T-helper 1 cell treated with Interleukin-12 subunit alpha and Interleukin-12 subunit beta and Interleukin-4 antibody, amounts not matched to agents 30 ng/mL and 1 ng/mL, for 36 hours (primary cell): ENCODE measurements at regions not wholly inside any gene's neighbourhood (a gene's known extent, or its start where the extent isn't known, plus 50 kb on each side); places are given as distances from the start of the nearest gene placed in this dataset.

ENCODE experiments used
- intact Hi-C: fragments of 100-400 bp; cut with micrococcal nuclease; formaldehyde crosslinking; loops from one replicate; pipeline ENCODE4 v1.15.1; 2024

- intact Hi-C loops: loop anchor here (10.0 kb wide), 1 partner anchor 341 kb away; no protein-coding TSS in a partner anchor
Measured at GRCh38 chr7:17645500-17645899, 294.8 kb downstream of the SNX13 start.

- intact Hi-C loops: loop anchor here (10.0 kb wide), 1 partner anchor 342 kb away; no protein-coding TSS in a partner anchor
Measured at GRCh38 chr7:17646253-17646956, 293.9 kb downstream of the SNX13 start.

- intact Hi-C loops: no loop called here
Measured at GRCh38 chr7:17651341-17651740, 289.0 kb downstream of the SNX13 start.

- intact Hi-C loops: no loop called here
Measured at GRCh38 chr7:17651863-17652385, 288.4 kb downstream of the SNX13 start.

GRCh38 chr7:17654940-17655339 is 285.4 kb downstream of the SNX13 start:
- intact Hi-C loops: no loop called here

DNA sequence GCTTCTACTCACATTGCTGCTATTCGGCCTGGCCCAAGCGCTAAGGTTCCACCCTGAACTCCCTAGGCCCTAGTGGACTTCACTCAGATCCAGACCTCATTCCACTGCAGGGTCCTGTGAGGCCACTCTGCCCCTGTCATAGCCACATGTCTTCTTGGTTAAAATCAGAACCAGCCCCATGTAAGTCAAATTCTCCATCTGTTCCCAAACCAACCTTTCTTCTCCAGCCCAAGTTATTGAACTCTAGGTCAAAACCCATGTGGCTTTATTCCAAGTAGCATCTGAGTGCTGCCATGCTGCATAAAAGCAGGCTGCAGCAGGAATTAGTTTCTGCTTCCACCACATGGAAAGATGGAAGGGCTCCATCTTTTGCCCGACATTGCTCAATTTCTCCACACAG is 281.2 kb downstream of the SNX13 start:
- intact Hi-C loops: no loop called here

DNA sequence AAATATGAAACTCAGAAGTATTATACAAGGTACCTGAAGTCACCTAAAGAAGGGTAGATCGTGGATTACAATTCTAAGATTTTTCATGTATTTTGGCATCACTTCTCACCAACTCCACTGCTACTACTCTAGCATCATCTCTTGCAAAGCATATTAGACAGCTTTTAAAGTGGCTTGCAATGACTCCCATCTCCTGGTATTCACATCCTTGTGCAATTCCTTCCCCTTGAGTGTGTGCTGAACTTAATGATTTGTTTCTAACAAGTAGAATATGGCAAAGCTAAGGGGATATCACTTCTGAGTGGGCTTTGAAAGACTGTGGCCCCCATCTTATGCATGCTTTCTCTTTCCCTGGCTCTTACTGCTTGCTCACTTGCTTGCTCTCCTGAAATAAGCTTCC is 280.2 kb downstream of the SNX13 start:
- intact Hi-C loops: no loop called here

GRCh38 chr7:17661982-17662585 is 278.2 kb downstream of the SNX13 start:
- intact Hi-C loops: no loop called here

DNA sequence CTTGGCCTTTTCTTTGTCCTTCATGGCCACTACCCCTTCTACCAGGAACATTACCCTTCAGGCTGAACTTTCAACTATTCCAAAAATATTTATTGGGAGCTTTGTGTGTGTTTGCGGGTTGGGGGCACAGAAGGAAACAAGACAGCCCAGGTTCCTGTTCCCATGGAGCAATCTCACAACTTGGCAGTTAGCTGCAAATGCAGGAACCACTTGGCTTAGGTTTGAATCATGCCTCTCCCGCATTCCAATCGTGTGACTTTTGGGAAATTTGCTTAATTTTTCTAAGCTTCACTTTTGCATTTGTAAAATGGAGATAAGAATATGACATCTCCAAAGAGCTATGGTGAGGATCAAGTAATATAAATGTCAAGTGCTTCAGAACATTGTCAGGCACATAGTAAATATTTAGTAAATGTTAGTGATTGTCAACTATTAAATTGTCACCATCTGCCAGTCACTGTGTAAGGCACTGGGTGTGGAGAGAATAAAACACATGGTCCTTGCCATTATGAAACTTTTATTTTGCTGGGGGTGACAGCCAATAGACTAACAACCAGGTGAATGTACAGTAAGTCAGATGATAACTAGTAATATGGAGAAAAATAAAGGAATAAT is 277.1 kb downstream of the SNX13 start:
- intact Hi-C loops: no loop called here

- intact Hi-C loops: no loop called here
Measured at GRCh38 chr7:17665029-17665428, 275.3 kb downstream of the SNX13 start.

DNA sequence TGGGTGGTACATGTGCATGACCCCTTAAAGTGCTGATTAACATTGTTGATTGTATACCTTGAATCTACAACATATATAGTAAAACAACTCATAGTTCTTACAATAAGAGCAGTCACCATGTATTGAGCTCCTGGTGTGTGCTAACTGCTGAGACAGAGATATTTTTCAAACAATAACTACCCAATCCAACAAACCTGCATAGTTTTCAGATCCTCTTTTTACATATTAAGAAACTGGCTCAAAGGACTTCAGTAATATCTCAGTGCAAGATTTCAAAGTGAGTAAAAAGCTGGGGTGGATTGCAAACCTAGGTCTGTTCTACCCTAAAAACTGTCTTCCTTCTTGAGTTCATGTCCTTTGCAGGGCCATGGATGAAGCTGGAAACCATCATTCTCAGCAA is 272.2 kb downstream of the SNX13 start:
- intact Hi-C loops: no loop called here

DNA sequence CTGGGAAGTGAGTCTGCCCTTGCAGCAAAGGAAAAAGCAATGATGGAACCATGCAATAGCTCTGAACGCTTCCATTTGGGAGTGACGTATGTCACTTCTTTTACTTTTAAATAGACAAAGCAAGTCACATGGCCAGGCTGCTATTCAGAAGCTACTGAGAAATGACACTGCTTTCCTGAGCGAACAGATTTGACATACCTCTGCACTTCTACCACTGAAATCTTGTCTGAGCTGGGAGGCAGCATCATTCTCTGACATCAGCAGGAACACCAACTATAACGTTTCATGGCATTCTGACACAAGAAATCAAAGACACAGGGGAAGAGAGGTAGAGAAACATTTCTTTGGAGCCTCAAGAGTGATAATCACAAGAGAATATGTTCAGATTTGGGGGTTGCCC is 271.1 kb downstream of the SNX13 start:
- intact Hi-C loops: no loop called here

GRCh38 chr7:17671956-17672355 is 268.3 kb downstream of the SNX13 start:
- intact Hi-C loops: no loop called here

GRCh38 chr7:17672783-17673182 is 267.5 kb downstream of the SNX13 start:
- intact Hi-C loops: no loop called here

DNA sequence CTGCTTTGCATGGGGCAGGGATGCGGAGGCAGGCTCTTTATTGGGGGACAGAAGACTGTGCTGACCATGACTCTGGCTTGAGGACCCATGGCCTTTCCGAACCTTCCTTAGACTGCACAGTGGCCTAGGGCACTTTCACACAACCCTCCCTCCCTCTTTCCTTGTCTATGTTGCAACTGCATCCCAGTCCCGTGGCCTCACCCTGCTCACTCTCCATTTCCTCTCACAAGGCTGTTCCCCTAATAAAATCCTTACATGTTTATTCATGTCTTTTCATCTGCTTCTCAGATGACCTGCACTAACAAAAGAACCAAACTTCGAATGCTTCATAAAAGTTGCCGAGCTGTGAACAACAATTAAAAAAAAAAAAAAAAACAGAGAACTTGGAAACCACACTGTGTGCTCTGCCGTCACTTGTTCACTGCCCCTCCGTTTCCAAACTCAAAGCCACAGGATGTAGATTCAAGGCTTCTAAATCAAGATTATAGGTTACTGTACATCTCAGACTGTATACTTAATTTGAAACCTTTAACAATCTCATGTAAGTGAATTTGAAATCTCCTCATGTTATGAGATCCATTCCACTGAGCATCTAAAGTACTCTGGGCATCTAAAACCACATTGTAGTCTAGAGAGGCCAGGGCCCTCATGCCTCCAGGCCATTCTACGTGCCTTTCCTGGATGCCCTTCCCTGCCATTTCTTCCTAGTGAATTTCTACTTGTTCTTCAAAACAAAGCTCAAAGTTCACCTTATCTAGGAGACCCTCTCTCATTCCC is 265.9 kb downstream of the SNX13 start:
- intact Hi-C loops: no loop called here

DNA sequence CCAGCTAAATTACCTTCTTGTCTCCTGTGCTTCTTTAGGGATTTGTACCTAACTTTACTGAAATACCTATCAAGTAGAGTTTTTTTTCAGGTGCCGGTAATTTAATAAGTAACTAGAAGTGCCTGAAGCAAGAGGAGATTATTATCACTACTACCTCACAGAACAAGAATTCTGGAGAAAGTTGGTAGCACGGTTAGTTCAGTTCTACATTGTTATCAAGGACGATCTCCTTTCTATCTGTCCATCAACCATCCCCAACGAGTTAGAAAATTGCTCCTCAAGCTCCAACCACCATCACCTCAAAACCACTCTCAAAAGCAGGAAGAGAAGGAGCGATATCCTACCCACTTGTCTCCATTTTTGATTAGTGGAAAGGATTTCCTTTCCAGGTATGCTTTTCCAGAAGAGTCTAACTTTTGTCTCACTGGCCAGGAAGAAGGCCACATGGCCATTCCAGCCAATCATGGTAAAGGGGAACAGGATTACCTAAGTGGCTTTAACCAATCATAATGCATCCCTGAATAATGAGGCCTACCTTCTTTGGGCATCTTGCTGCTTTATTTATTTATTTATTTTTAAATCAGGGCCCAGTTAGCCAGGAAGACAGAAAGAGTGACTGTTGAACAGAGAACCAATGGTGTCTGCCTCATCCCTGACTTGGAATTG is 265.2 kb downstream of the SNX13 start:
- intact Hi-C loops: no loop called here

DNA sequence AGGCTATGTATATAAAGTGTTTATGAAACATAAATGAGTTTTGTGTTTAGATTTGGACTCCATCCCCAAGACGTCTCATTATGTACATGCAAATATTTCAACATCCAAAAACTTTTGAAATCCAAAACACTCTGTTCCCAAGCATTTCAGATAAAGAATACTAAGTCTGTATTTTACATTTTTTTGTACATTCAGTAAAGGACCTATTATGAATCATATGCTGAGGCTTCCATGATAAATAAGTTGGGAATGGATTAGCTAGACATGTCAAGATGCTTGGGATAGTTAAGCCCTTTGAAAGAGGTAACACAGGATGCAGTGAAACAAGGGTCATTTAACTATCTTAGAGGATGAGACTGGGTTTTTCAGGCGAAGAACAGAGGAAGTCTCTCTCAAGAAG is 262.9 kb downstream of the SNX13 start:
- intact Hi-C loops: no loop called here

DNA sequence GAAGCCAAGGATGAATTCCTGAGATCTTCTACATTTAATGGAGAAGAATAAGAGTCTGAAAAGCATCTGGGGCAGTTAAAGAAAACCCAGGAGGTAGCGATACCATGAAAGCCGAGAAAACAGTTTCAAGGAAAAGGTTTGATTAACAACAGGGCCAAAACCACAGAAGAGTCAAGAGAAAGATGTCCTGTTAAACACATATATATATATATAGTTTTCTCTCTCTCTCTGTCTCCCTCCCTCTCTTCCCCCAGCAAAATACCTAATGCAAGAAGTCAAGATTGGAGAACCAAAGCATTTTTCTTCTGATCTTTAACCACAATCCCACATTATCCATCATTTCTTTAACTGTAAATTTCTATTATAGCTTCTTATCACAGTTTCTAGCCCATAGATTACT is 261.4 kb downstream of the SNX13 start:
- intact Hi-C loops: no loop called here

GRCh38 chr7:17679458-17679857 is 260.8 kb downstream of the SNX13 start:
- intact Hi-C loops: no loop called here

- intact Hi-C loops: loop anchor here (5.0 kb wide), 1 partner anchor 92 kb away; no protein-coding TSS in a partner anchor
Measured at GRCh38 chr7:17680026-17680425, 260.3 kb downstream of the SNX13 start.

- intact Hi-C loops: loop anchor here (1.0 to 5.0 kb wide), 5 partner anchors 91 to 698 kb away; no protein-coding TSS in a partner anchor
Measured at GRCh38 chr7:17680943-17681351, 259.3 kb downstream of the SNX13 start.
